Liver (tissue), 8 donors: ENCODE measurements at regions not wholly inside any gene's neighbourhood (a gene's known extent, or its start where the extent isn't known, plus 50 kb on each side); places are given as distances from the start of the nearest gene placed in this dataset.
A peak's percentile ranks its signal among the peaks of the same experiment; 100 is the strongest.

ENCODE experiments used
- DNase-seq: peaks from one replicate; pipeline ENCODE4 v3.0.0-alpha.2; 2017; ENCODE audit warnings: low spot score
- H3K27ac ChIP-seq, 2 donors: one replicate each; pipeline ENCODE4 v1.7.0; 2013; ENCODE audit warnings: inconsistent platforms in 2 of 2, low read length in 2 of 2, control low read depth in 1 of 2, low read depth in 1 of 2, mild to moderate bottlenecking in 1 of 2
- H3K27me3 ChIP-seq, 4 donors: one replicate each; pipeline versions ENCODE4 v1.6.1 to v1.7.0; 2013; ENCODE audit warnings: low read length in 3 of 4, inconsistent platforms in 1 of 4, mild to moderate bottlenecking in 1 of 4, moderate library complexity in 1 of 4; ENCODE audit not compliant: control insufficient read depth in 4 of 4, insufficient read depth in 4 of 4
- H3K36me3 ChIP-seq, 4 donors: one replicate each; pipeline versions ENCODE4 v1.6.1 to v1.7.0; 2013; ENCODE audit warnings: low read length in 3 of 4, mild to moderate bottlenecking in 3 of 4, low read depth in 1 of 4, moderate library complexity in 1 of 4; ENCODE audit not compliant: control insufficient read depth in 4 of 4, insufficient read depth in 3 of 4
- H3K4me1 ChIP-seq, 4 donors: one replicate each; pipeline versions ENCODE4 v1.6.1 to v1.7.0; 2013; ENCODE audit warnings: low read length in 3 of 4, mild to moderate bottlenecking in 3 of 4, moderate library complexity in 1 of 4; ENCODE audit not compliant: control insufficient read depth in 4 of 4, insufficient read depth in 4 of 4
- H3K4me3 ChIP-seq, 3 donors: one replicate each; pipeline versions ENCODE4 v1.6.1 to v1.7.0; 2013; ENCODE audit warnings: low read length in 3 of 3, control low read depth in 1 of 3, low read depth in 1 of 3, mild to moderate bottlenecking in 1 of 3
- H3K9ac ChIP-seq, 2 donors: one replicate each; pipeline ENCODE4 v1.7.0; 2013; ENCODE audit warnings: low read length in 2 of 2, mild to moderate bottlenecking in 2 of 2, moderate library complexity in 2 of 2, control low read depth in 1 of 2, low read depth in 1 of 2
- H3K9me3 ChIP-seq, 4 donors: one replicate each; pipeline versions ENCODE4 v1.6.1 to v1.7.0; 2013; ENCODE audit warnings: low read length in 3 of 4; ENCODE audit not compliant: control insufficient read depth in 4 of 4
- ATF3 ChIP-seq: IDR thresholded peaks from 2 replicates; pipeline ENCODE4 v1.6.1; 2016; ENCODE audit warnings: antibody characterized with exemption
- CTCF ChIP-seq: fragments of 150-350 bp; IDR thresholded peaks from 2 replicates; pipeline ENCODE4 v1.5.1; 2017; ENCODE audit warnings: improper control_type of control experiment, low read depth, low read length; ENCODE audit not compliant: missing input control
- EGR1 ChIP-seq, 2 donors: IDR thresholded peaks; 2 replicates each; pipeline ENCODE4 v1.6.1; 2016 to 2018; ENCODE audit warnings: antibody characterized with exemption in 2 of 2, low read depth in 2 of 2
- FOXA2 ChIP-seq: IDR thresholded peaks from 2 replicates; pipeline ENCODE4 v1.6.1; 2016; ENCODE audit warnings: antibody characterized with exemption
- HNF4A ChIP-seq, 2 donors: conservative IDR thresholded peaks; 2 replicates each; pipeline ENCODE4 v1.6.1; 2016; ENCODE audit warnings: antibody characterized with exemption in 2 of 2, mild to moderate bottlenecking in 2 of 2
- HNF4G ChIP-seq: IDR thresholded peaks from 2 replicates; pipeline ENCODE4 v1.6.1; 2016; ENCODE audit warnings: antibody characterized with exemption
- JUND ChIP-seq, 2 donors: IDR thresholded peaks; 2 replicates each; pipeline ENCODE4 v1.6.1; 2016; ENCODE audit warnings: antibody characterized with exemption in 2 of 2
- MAX ChIP-seq: IDR thresholded peaks from 2 replicates; pipeline ENCODE4 v1.6.1; 2016; ENCODE audit warnings: antibody characterized with exemption
- REST ChIP-seq: IDR thresholded peaks from 2 replicates; pipeline ENCODE4 v1.6.1; 2016; ENCODE audit warnings: antibody characterized with exemption, mild to moderate bottlenecking
- RXRA ChIP-seq, 2 donors: IDR thresholded peaks; 2 replicates each; pipeline ENCODE4 v1.6.1; 2017 to 2018; ENCODE audit warnings: antibody characterized with exemption in 2 of 2, mild to moderate bottlenecking in 1 of 2
- TAF1 ChIP-seq: conservative IDR thresholded peaks from 2 replicates; pipeline ENCODE4 v1.6.1; 2016; ENCODE audit warnings: antibody characterized with exemption, mild to moderate bottlenecking
- YY1 ChIP-seq: IDR thresholded peaks from 2 replicates; pipeline ENCODE4 v1.6.1; 2016; ENCODE audit warnings: antibody characterized with exemption, mild to moderate bottlenecking
- ZBTB33 ChIP-seq: IDR thresholded peaks from 2 replicates; pipeline ENCODE4 v1.6.1; 2016; ENCODE audit warnings: antibody characterized with exemption
- WGBS: extraction: QIAGEN DNeasy Blood & Tissue Kit; methylation state at CpG from one replicate; pipeline ENCODE4 v1.1.7; 2013; 5-methylcytosine and 5-hydroxymethylcytosine counted together
- donor health status: healthy.
- donor health status: healthy.
- donor health status: healthy.
- donor health status: healthy.
- donor health status: healthy.

GRCh38 chr3:151630938-151631441 lies 102.7 kb upstream of the AADACL2 start (continued):
- no peak for TF ChIP-seq CTCF
- peak; percentile 71 for TF ChIP-seq FOXA2
- TF ChIP-seq RXRA (IDR thresholded peaks at IDR 0.05): peak in 1 of 2 donors; percentile 66
- no peak for TF ChIP-seq ATF3
- peak; percentile 48 to 78 for TF ChIP-seq HNF4A (conservative IDR thresholded peaks at IDR 0.05)
- peak; percentile 75 to 89 for TF ChIP-seq JUND (IDR thresholded peaks at IDR 0.05)
- no peak for TF ChIP-seq YY1

- H3K4me3 ChIP-seq: no peak overlapping the region
- WGBS: 68% methylated on average over 3 of the region's 3 CpGs
- H3K9ac ChIP-seq: no peak overlapping the region
- no peaks in the 10 kb centered on the region for H3K9me3 ChIP-seq
- no peak overlapping the region for H3K27ac ChIP-seq
- H3K27me3 ChIP-seq: no peaks in the 10 kb centered on the region
- no peak for TF ChIP-seq ATF3
- TF ChIP-seq TAF1: no peak
- TF ChIP-seq JUND (IDR thresholded peaks at IDR 0.05): no peak
- no peak for TF ChIP-seq MAX
- TF ChIP-seq FOXA2: no peak
- TF ChIP-seq CTCF: no peak
- no peak for TF ChIP-seq EGR1 (IDR thresholded peaks at IDR 0.05; ENCODE audit: low read depth in 2 of 2)
- no peak for TF ChIP-seq HNF4G
- no peak for TF ChIP-seq YY1
- TF ChIP-seq REST: no peak
- no peak for TF ChIP-seq ZBTB33
- TF ChIP-seq RXRA (IDR thresholded peaks at IDR 0.05): no peak
- no peaks in the 10 kb centered on the region for H3K36me3 ChIP-seq
- peaks cover 0 to 2% (median 0%) of the 10 kb centered on the region in 4 donors for H3K4me1 ChIP-seq
- DNase-seq: no peak
These were observed 103.7 kb upstream of the AADACL2 start for GRCh38 chr3:151630035-151630434.
